SK-N-SH (cell line): ENCODE measurements at regions not wholly inside any gene's neighbourhood (a gene's known extent, or its start where the extent isn't known, plus 50 kb on each side); places are given as distances from the start of the nearest gene placed in this dataset.

Experiments used
- CTCF ChIA-PET: fragments of 300-600, 350-600 bp; formaldehyde crosslinking; extraction: SDS; loops from one replicate; lab custom pipeline; 2021; lab: Yijun Ruan, JAX
- POLR2A ChIA-PET: fragments of 350-600 bp; sonication (Branson Sonifier 250); formaldehyde crosslinking; extraction: SDS; loops from one replicate; lab custom pipeline; 2020; ENCODE audit warnings: antibody characterized with exemption, inconsistent platforms; lab: Yijun Ruan, JAX
- DNase-seq: peaks from one replicate; pipeline ENCODE4 v3.0.0; 2012
- H2AFZ ChIP-seq: fragments of 200-600 bp; sonication (generic); 2 replicates; pipeline ENCODE4 v1.8.1; 2016; ENCODE audit warnings: antibody characterized with exemption, mild to moderate bottlenecking, low read depth
- H3F3A ChIP-seq: fragments of 200-600 bp; sonication (generic); replicated peaks from 2 replicates; pipeline ENCODE3; 2016; ENCODE audit warnings: antibody characterized with exemption, mild to moderate bottlenecking; ENCODE audit not compliant: insufficient read depth
- H3K27ac ChIP-seq, 2 experiments: fragments of 200-500 bp in 1 of 2; fragments of 200-600 bp in 1 of 2; sonication (Bioruptor generic) in 1 of 2; sonication (generic), shearing (Covaris generic) in 1 of 2; 2 replicates each; pipeline versions ENCODE4 v1.5.1 to v1.6.1; 2014 to 2016; ENCODE audit warnings: low read depth in 2 of 2, inconsistent platforms in 1 of 2, low read length in 1 of 2, mild to moderate bottlenecking in 1 of 2, mixed read lengths in 1 of 2
- H3K27me3 ChIP-seq: fragments of 200-600 bp; sonication (generic), shearing (Covaris generic); 2 replicates; pipeline ENCODE4 v1.6.1; 2016; ENCODE audit warnings: mixed run types; ENCODE audit not compliant: insufficient read depth
- H3K36me3 ChIP-seq, 2 experiments: fragments of 200-500 bp in 1 of 2; fragments of 200-600 bp in 1 of 2; sonication (Bioruptor generic) in 1 of 2; sonication (generic) in 1 of 2; replicated peaks in 1 of 2; 2 replicates each; pipeline versions ENCODE3 to v1.5.1; 2014 to 2016; ENCODE audit warnings: low read length in 1 of 2, mild to moderate bottlenecking in 1 of 2; ENCODE audit not compliant: insufficient read depth in 2 of 2, control insufficient read depth in 1 of 2
- H3K4me1 ChIP-seq, 2 experiments: fragments of 200-500 bp in 1 of 2; fragments of 200-600 bp in 1 of 2; sonication (Bioruptor generic) in 1 of 2; sonication (generic), shearing (Covaris generic) in 1 of 2; 2 replicates each; pipeline versions ENCODE4 v1.5.1 to v1.6.1; 2014 to 2016; ENCODE audit warnings: low read depth in 1 of 2, low read length in 1 of 2, mixed run types in 1 of 2; ENCODE audit not compliant: insufficient read depth in 2 of 2, control insufficient read depth in 1 of 2
- H3K4me2 ChIP-seq: fragments of 200-600 bp; sonication (generic), shearing (Covaris generic); 2 replicates; pipeline ENCODE4 v1.6.1; 2017; ENCODE audit warnings: mixed run types
- H3K4me3 ChIP-seq, 2 experiments: fragments of 200-500 bp in 1 of 2; fragments of 200-600 bp in 1 of 2; sonication (Bioruptor generic) in 1 of 2; sonication (generic), shearing (Covaris generic) in 1 of 2; 2 replicates each; pipeline versions ENCODE4 v1.5.1 to v1.8.1; 2014 to 2016; ENCODE audit warnings: low read depth in 2 of 2, inconsistent platforms in 1 of 2, low read length in 1 of 2, mild to moderate bottlenecking in 1 of 2, mixed read lengths in 1 of 2, moderate library complexity in 1 of 2
- H3K79me2 ChIP-seq: fragments of 200-600 bp; sonication (generic); 2 replicates; pipeline ENCODE4 v1.8.1; 2017; ENCODE audit warnings: mild to moderate bottlenecking; ENCODE audit not compliant: insufficient read depth
- H3K9ac ChIP-seq: fragments of 200-600 bp; sonication (generic); 2 replicates; pipeline ENCODE4 v1.6.1; 2017; ENCODE audit warnings: mixed run types
- H3K9me2 ChIP-seq: fragments of 200-600 bp; sonication (generic); 2 replicates; pipeline ENCODE4 v1.6.1; 2017; ENCODE audit warnings: mixed run types
- H3K9me3 ChIP-seq: fragments of 200-600 bp; sonication (generic); 2 replicates; pipeline ENCODE4 v1.6.1; 2017; ENCODE audit warnings: mixed run types, mild to moderate bottlenecking, moderate library complexity
- H4K20me1 ChIP-seq: fragments of 200-600 bp; sonication (generic); 2 replicates; pipeline ENCODE4 v1.6.1; 2017; ENCODE audit warnings: mild to moderate bottlenecking, mixed run types; ENCODE audit not compliant: insufficient read depth
- CHD2 ChIP-seq: fragments of 150-350 bp; IDR thresholded peaks from 2 replicates; pipeline ENCODE4 v1.6.1; 2018; ENCODE audit warnings: low read length; ENCODE audit not compliant: partially characterized antibody
- ELF1 ChIP-seq: IDR thresholded peaks from 2 replicates; pipeline ENCODE4 v1.4.0; 2012
- EZH2phosphoT487 ChIP-seq: fragments of 200-600 bp; sonication (generic); IDR thresholded peaks from 2 replicates; pipeline ENCODE4 v1.6.1; 2017; ENCODE audit warnings: low read depth, mixed run types, mild to moderate bottlenecking, antibody characterized with exemption, moderate library complexity, borderline replicate concordance
- FOXM1 ChIP-seq: IDR thresholded peaks from 2 replicates; pipeline ENCODE4 v1.4.0; 2012; ENCODE audit warnings: low read depth, mild to moderate bottlenecking
- GATA2 ChIP-seq: sonication (generic); formaldehyde crosslinking; IDR thresholded peaks from 2 replicates; pipeline ENCODE4 v1.5.0; 2020; ENCODE audit warnings: mild to moderate bottlenecking, missing genetic modification reagents
- IRF3 ChIP-seq: fragments of 150-350 bp; IDR thresholded peaks from 2 replicates; pipeline ENCODE4 v1.6.1; 2016; ENCODE audit warnings: mild to moderate bottlenecking, low read depth, low read length
- MAX ChIP-seq: IDR thresholded peaks from 2 replicates; pipeline ENCODE4 v1.4.0; 2012; ENCODE audit warnings: low read depth
- MEF2A ChIP-seq: IDR thresholded peaks from 2 replicates; pipeline ENCODE4 v1.4.0; 2012; ENCODE audit warnings: low read depth, borderline replicate concordance
- NRF1 ChIP-seq: IDR thresholded peaks from 2 replicates; pipeline ENCODE4 v1.6.1; 2012; ENCODE audit warnings: low read depth, mild to moderate bottlenecking, low read length
- PBX3 ChIP-seq: IDR thresholded peaks from 2 replicates; pipeline ENCODE4; 2012
- RCOR1 ChIP-seq: fragments of 150-350 bp; IDR thresholded peaks from 2 replicates; pipeline ENCODE4 v1.6.1; 2017; ENCODE audit warnings: antibody characterized with exemption, low read length
- TCF12 ChIP-seq: IDR thresholded peaks from 2 replicates; pipeline ENCODE4 v1.4.0; 2012
- USF1 ChIP-seq: IDR thresholded peaks from 2 replicates; pipeline ENCODE4 v1.4.0; 2012; ENCODE audit warnings: low read depth, borderline replicate concordance
- WGBS: methylation state at CpG from one replicate; pipeline ENCODE4 v1.1.6; 2017; ENCODE audit warnings: low lambda C conversion rate; 5-methylcytosine and 5-hydroxymethylcytosine counted together

GRCh38 chr5:7096294-7096693, 299.6 kb upstream of the ADCY2 start:
- Histone ChIP-seq H3K9me3 (no peaks in the 10 kb centered on the region), H3K27me3 (no peaks in the 10 kb centered on the region), H3K36me3 (no peaks in the 10 kb centered on the region), H3K9ac (no peak overlapping the region), H3K27ac (no peak overlapping the region), H3K4me3 (no peak overlapping the region), H2AFZ (no peak overlapping the region), H3K79me2 (no peaks in the 10 kb centered on the region), H3K4me2 (no peak overlapping the region), H4K20me1 (no peaks in the 10 kb centered on the region), H3K4me1 (no peaks in the 10 kb centered on the region), H3F3A (no peaks in the 10 kb centered on the region), H3K9me2 (no peaks in the 10 kb centered on the region)
- no peak for TF ChIP-seq MAX
- TF ChIP-seq TCF12 = no peak
- TF ChIP-seq ELF1 = no peak
- no peak for TF ChIP-seq FOXM1
- no peak for TF ChIP-seq EZH2phosphoT487
- no peak for TF ChIP-seq USF1
- no peak for TF ChIP-seq RCOR1
- TF ChIP-seq PBX3 = no peak
- CTCF ChIA-PET = no interaction called here
- POLR2A ChIA-PET = no interaction called here
- WGBS = 9% methylated on average over 2 of the region's 2 CpGs
- no peak for DNase-seq

- no peak overlapping the region for H2AFZ ChIP-seq
- H3K4me1 ChIP-seq = no peaks in the 10 kb centered on the region
- H3K4me3 ChIP-seq = no peak overlapping the region
- ChIA-PET CTCF (no interaction called here), POLR2A (no interaction called here)
- no peaks in the 10 kb centered on the region for H3K27me3 ChIP-seq
- H4K20me1 ChIP-seq = no peaks in the 10 kb centered on the region
- WGBS = 8% methylated on average over 4 of the region's 5 CpGs
- no peaks in the 10 kb centered on the region for H3K79me2 ChIP-seq
- no peak overlapping the region for H3K27ac ChIP-seq
- H3K4me2 ChIP-seq = no peak overlapping the region
- TF ChIP-seq MEF2A (no peak), GATA2 (CRISPR knock-in tag) (no peak), NRF1 (no peak), CHD2 (no peak), IRF3 (no peak)
- no peaks in the 10 kb centered on the region for H3K36me3 ChIP-seq
- H3K9me3 ChIP-seq = no peaks in the 10 kb centered on the region
- H3K9me2 ChIP-seq = no peaks in the 10 kb centered on the region
- DNase-seq = no peak
- no peaks in the 10 kb centered on the region for H3F3A ChIP-seq
- no peak overlapping the region for H3K9ac ChIP-seq
Observed at GRCh38 chr5:7105358-7105757, 290.6 kb upstream of the ADCY2 start.
